ENCODE measurements at regions not wholly inside any gene's neighbourhood (a gene's known extent, or its start where the extent isn't known, plus 50 kb on each side); places are given as distances from the start of the nearest gene placed in this dataset.

- Histone ChIP-seq H3K27me3 (no peaks in the 10 kb centered on the region), H3K9me3 (no peaks in the 10 kb centered on the region), H3K36me3 (no peaks in the 10 kb centered on the region), H3K9ac (ENCODE audit: low read depth in 2 of 2, low read length in 2 of 2) (no peak overlapping the region), H3K4me1 (no peaks in the 10 kb centered on the region), H3K27ac (no peak overlapping the region), H3K4me3 (no peak overlapping the region)
- DNase-seq = no peak
- intact Hi-C loops (cut with DNase I) = no loop called here
- TF ChIP-seq CTCF (IDR thresholded peaks at IDR 0.05) = no peak
Measured at GRCh38 chr4:92120810-92121498, 182.8 kb upstream of the GRID2 start.

- Histone ChIP-seq H3K27ac (no peak overlapping the region), H3K4me3 (no peak overlapping the region), H3K9me3 (no peaks in the 10 kb centered on the region), H3K36me3 (no peaks in the 10 kb centered on the region), H3K9ac (ENCODE audit: low read depth in 2 of 2, low read length in 2 of 2) (no peak overlapping the region), H3K27me3 (no peaks in the 10 kb centered on the region), H3K4me1 (no peaks in the 10 kb centered on the region)
- TF ChIP-seq CTCF (IDR thresholded peaks at IDR 0.05) = no peak
- no peak for DNase-seq
- intact Hi-C loops (cut with DNase I) = no loop called here
Measured at GRCh38 chr4:92122911-92123310, 180.9 kb upstream of the GRID2 start.

- intact Hi-C loops (cut with DNase I) = no loop called here
- Histone ChIP-seq H3K27me3 (no peaks in the 10 kb centered on the region), H3K9me3 (no peaks in the 10 kb centered on the region), H3K27ac (no peak overlapping the region), H3K9ac (ENCODE audit: low read depth in 2 of 2, low read length in 2 of 2) (no peak overlapping the region), H3K4me3 (no peak overlapping the region), H3K36me3 (no peaks in the 10 kb centered on the region), H3K4me1 (no peaks in the 10 kb centered on the region)
- no peak for DNase-seq
- TF ChIP-seq CTCF (IDR thresholded peaks at IDR 0.05) = no peak
Measured at GRCh38 chr4:92128676-92129075, 175.1 kb upstream of the GRID2 start.

GRCh38 chr4:92129408-92129994, 174.3 kb upstream of the GRID2 start:
- intact Hi-C loops (cut with DNase I) = no loop called here
- no peaks in the 10 kb centered on the region for H3K4me1 ChIP-seq
- H3K36me3 ChIP-seq = no peaks in the 10 kb centered on the region
- no peaks in the 10 kb centered on the region for H3K27me3 ChIP-seq
- no peak overlapping the region for H3K9ac ChIP-seq (ENCODE audit: low read depth in 2 of 2, low read length in 2 of 2)
- no peak overlapping the region for H3K27ac ChIP-seq
- H3K4me3 ChIP-seq = no peak overlapping the region
- TF ChIP-seq CTCF (IDR thresholded peaks at IDR 0.05) = no peak
- H3K9me3 ChIP-seq = no peaks in the 10 kb centered on the region
- no peak for DNase-seq

- no peaks in the 10 kb centered on the region for H3K9me3 ChIP-seq
- no peaks in the 10 kb centered on the region for H3K27me3 ChIP-seq
- H3K4me1 ChIP-seq = no peaks in the 10 kb centered on the region
- no peak for TF ChIP-seq CTCF (IDR thresholded peaks at IDR 0.05)
- intact Hi-C loops (cut with DNase I) = no loop called here
- no peaks in the 10 kb centered on the region for H3K36me3 ChIP-seq
- no peak overlapping the region for H3K9ac ChIP-seq (ENCODE audit: low read depth in 2 of 2, low read length in 2 of 2)
- no peak overlapping the region for H3K27ac ChIP-seq
- no peak overlapping the region for H3K4me3 ChIP-seq
- DNase-seq = no peak
Measured at GRCh38 chr4:92136434-92136833, 167.3 kb upstream of the GRID2 start.
